GM18505 (cell line): ENCODE measurements at regions not wholly inside any gene's neighbourhood (a gene's known extent, or its start where the extent isn't known, plus 50 kb on each side); places are given as distances from the start of the nearest gene placed in this dataset.
"Not testable (repeated sequence)": the region's sequence is repeated elsewhere in the genome, so short reads cannot be mapped to it uniquely, and the experiment has no call there.

ENCODE experiments used
- ATAC-seq: cut with Tn5 transposase; IDR thresholded peaks from one replicate; pipeline ENCODE4 v1.9.1; 2021; ENCODE audit not compliant: unreplicated experiment
- POLR2A ChIP-seq: IDR thresholded peaks from 4 replicates; pipeline ENCODE4 v1.6.1; 2011; ENCODE audit warnings: borderline replicate concordance; ENCODE audit not compliant: insufficient read depth, insufficient read length; ENCODE audit errors: extremely low read depth

DNA sequence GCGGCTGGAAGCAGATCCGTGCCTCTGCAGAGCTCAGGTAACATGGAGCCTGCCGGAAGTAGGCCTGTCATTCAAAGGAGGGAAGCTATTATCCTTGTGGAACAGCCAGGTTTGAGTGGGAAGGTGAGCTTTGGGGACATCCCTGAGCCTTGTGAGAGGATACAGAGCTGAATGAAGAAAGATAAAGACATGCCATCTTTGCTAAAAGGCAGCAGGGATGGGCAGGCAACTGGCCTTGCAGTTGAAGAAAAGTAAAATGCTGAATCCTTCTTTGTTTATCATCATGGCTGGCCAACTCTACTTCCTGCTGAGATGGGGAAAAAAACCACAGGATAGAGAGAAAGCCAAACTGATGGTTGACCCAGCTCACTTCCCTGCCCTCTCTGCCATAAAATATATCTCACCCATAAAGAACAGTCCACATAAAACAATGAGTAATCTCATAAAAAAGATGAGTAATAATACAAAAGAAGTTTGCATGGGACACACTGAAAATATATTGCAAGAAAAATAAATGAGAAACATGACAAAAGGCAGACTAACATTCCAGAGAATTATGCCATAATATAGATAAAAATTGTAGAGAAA is 226.3 kb downstream of the DLEU7 start:
- no peak for ATAC-seq
- no peak for TF ChIP-seq POLR2A

DNA sequence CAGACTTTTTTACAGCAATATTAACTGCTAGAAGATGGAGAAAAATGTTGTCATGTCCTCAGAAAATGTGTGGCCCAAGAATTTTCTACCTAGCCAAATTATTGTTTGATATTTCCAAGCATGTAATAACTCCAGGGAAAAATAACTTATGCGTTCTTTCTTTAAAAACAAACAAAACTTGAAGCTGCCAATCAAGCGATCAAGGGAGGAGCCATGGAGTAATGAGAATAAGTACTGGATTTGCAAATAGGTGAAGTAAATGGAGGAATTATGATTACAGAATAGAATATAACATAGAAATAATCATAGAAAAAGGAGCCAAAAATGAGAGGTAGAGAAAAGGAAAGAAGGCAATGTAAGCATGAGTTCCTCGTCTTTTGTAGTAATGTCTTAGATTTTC is 225.3 kb downstream of the DLEU7 start:
- ATAC-seq: no peak

DNA sequence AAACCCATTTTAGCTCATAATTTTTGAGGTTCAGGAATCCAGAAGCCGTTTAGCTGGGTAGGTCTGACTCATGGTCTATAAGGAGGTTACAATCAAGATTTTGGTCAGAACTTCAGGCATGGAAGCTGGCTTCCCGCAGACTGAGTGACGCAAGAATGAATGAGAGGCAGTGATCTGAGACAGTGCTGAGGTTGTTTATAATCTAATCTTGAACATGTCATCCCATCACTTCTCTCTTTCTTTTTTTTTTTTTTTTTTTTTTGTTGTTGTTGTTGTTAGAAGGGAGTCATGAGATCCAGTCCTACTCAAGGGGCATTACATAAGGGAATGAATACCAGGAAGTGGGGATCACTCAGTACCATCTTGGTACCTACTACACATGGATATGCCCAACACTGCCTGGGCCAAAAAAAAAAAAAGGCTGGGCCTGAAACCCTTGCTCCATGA is 217.4 kb downstream of the DLEU7 start:
- no peak for ATAC-seq

More for the DNA sequence above, 225.3 kb downstream of the DLEU7 start:
- TF ChIP-seq POLR2A: no peak

DNA sequence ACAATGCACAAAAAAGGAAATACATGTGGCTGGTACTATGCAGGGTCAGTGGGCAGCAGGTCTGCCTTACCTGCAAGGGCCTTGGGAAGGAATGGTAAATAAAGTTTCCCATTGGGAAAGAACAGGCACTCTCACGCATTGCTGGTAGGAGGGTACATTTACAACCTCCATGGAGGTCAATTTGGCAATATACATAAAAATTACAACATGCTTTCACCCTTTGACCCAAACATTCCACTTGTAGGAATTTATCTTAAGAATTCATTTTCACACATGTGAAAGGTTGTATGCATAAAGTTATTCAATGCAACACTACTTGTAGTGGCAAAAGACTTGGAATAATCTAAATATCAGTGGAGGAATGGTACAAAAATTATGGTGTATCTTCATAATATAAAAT is 216.4 kb downstream of the DLEU7 start:
- no peak for TF ChIP-seq POLR2A
- no peak for ATAC-seq

More for the DNA sequence above, 217.4 kb downstream of the DLEU7 start:
- TF ChIP-seq POLR2A: no peak

DNA sequence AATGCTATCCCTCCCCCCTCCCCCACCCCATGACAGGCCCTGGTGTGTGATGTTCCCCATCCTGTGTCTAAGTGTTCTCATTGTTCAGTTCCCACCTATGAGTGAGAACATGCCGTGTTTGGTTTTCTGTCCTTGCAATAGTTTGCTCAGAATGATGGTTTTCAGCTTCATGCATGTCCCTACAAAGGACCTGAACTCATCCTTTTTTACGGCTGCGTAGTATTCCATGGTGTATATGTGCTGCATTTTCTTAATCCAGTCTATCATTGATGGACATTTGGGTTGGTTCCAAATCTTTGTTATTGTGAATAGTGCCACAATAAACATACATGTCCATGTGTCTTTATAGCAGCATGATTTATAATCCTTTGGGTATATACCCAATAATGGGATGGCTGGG is 215.0 kb downstream of the DLEU7 start:
- not testable (repeated sequence) for ATAC-seq

DNA sequence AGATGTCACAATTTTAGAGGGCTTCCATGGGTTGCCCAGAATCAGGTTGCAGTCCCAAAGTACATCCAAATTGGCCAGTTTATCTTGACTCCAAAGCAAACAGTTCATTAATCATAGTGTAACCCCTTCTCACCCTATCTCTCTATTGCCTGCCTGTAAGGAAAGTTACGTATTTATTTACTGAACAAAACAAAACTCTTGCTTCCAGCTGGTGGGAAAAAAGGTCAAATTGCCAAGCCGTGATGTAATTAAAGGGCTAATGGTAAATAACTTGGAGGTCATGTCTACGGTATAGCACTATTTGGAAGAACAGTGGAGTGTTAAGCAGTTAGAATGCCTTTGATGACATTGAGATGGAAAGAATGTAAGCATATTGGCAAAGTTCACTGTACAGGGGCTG is 214.0 kb downstream of the DLEU7 start:
- no peak for ATAC-seq
- no peak for TF ChIP-seq POLR2A

DNA sequence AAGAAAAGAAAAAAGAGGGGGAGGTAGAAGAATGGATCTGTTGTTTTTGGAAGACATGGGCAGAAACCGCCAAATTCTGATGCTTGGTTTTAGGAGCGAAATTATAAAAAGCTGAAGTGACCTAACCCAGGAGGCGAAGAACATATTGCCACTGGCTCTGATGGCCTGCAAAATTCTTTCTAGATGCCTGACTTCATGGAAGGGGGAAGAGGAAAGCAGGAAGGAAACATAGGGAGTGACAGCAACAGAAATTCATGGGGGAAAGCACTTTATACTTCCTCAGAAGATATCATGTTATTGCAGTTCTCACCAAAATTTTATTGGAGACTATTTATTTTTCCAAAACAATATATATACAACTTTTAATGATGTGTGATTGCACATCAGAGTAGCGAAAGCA is 213.5 kb downstream of the DLEU7 start:
- no peak for ATAC-seq
- TF ChIP-seq POLR2A: no peak

DNA sequence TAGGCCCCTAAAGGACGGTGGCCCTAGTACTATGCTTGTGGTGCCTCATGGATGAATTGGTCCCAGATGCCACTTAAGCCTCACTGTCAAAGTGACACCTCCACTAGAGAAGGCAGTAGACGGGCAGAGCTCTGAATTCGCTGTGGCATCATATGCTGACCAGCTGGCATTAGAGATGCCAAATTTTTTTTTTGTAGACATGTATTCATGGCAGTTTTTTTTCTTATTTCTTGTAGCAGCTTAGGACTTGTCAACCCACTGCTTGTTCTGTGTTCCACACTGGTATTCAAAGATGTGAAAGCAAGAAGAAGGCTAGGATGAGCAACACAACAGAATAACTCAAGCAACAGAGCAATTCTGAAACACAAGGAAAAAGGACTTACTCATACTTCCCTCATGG is 212.5 kb downstream of the DLEU7 start:
- TF ChIP-seq POLR2A: no peak
- no peak for ATAC-seq

DNA sequence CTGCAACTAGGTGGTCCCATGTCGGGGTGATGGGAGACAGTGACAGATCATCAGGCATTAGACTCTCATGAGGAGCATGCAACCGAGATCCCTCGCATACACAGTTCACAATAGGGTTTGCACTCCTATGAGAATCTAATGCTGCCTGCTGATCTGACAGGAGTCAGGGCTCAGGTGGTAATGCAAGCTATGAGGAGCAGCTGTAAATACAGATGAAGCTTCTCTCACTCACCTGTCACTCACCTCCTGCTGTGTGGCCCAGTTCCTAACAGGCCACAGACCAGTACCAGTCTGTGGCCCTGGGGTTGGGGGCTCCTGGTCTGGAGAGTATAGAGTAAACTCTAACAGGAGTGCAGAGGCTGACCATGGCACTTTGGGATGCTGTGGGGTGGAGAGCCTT is 209.2 kb downstream of the DLEU7 start:
- no peak for TF ChIP-seq POLR2A
- no peak for ATAC-seq

DNA sequence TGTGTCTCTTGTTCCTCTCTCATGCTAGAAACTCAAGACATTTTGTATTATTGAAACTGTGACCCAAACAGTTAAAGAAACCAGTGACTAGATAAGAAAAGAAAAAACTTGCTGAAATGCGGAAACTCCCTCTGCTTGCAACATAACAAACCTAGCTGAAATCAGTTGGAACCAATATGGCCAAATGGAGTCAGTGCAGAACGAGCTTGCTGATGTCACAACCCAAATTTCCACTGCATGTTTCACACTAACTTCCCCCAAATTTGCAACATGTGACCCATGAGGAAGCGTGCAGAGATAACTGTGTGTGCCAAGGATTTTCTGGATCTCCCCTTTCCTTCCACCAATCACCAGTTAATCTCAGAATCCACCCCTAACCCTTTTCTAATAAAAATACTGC is 208.0 kb downstream of the DLEU7 start:
- ATAC-seq: peak; percentile 70
- TF ChIP-seq POLR2A: no peak

DNA sequence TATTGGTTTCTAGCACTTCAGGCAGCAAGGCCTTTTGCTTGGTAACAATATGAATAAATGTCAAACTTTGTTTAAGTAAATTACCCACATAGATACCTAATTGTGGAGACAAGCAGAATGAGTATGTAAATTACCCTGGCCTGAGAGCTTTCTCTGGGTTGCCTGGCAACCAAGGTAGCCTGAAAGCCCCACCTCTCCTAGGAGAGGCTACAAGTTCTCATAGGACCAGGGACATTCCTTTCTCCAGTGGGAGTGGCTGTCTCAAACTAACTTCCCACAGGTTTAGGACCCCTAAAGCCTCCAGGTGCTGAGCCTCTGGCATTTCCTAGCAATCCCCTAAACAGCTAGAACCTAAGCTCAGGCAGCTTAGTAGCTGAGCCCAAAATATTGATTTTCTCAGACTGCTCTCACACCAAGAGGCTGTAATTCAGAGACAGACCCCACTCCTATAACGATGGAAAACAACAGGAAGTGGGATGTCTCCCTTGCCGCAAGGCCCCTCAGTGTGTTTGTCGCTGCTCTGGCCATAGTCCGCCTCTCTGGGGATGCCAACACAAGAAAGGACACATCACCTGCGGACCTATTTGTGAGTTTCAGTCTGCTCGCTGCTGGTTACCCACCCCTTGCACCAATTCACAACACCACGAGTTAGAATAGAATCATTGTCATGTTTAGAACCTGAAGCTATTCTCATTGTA is 207.3 kb downstream of the DLEU7 start:
- ATAC-seq: peak; percentile 56
- TF ChIP-seq POLR2A: no peak

DNA sequence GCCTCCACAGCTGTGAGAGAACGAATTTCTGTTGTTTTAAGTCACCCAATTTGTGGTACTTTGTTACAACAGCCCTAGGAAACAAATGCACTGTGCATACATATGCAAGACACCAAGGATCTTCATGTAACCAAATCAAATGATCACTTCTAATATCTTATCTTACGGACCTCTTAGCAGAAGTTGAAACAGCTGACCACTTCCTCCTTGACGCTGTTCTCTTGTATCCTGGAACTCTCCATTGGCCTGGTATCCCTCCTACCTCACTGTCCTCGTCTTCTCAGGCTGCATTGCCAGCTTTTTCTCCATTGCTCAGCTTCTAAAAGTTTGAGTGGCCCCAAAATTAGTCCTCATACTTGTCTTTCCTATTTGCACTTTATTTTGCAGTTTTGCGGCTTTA is 200.4 kb downstream of the DLEU7 start:
- TF ChIP-seq POLR2A: no peak
- ATAC-seq: no peak

DNA sequence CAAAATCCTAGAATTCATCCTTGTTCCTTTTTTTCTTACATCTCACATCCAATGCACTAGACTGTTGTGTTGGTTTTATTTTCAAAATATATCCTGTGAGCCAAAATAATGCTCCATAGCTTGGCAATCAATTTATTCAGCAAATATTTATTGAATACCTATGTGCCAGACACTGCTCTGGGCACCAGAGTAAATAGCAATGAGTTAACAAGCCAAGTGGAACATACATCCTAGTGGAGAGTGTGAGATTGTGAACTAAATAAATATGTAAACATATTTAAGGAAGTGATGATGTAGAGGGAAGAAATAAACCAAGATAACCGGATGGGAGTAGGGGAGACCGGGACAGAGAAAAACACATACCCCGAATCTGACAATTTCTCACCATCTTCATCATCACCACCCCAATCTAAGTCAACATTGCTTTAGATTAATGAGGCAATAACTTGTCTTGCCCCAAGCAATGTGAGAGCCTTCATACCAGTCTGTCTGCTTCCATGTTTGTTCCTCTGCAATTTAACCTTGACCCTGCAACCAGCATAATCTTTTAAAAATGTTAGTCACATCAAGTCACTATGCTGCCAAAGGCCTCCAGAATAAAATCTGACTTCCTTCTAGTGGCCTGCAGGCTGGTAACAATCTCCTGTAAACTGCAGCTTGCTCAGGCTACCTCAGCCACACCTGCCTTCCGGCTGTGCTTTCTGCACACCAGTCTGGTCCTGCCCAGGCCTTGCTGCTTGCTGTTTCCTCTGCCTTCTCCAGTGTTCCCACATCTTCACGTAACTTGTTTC is 199.2 kb downstream of the DLEU7 start:
- TF ChIP-seq POLR2A: no peak
- no peak for ATAC-seq

DNA sequence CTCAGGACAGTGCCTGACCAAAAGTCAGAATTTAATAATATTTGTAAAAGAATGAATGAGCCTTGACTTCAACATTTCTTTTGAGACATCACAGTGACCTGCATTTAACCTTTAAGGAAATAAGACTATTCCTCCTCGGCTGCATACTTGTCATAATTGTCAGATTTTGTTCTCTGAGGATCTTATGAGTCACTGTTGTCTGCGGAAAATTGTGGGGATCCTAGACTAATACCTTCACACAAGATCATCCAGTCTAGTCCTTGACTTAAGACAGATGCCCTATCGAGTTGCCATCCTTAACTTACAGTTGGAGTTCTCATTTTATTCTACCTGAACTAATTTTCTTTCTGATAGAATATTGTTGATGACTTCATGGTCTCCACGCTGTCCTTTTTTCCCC is 198.4 kb downstream of the DLEU7 start:
- no peak for ATAC-seq
- no peak for TF ChIP-seq POLR2A
